Activated gamma-delta T cell treated with Interleukin-2 at 50 U/mL for 16 hours (primary cell): ENCODE measurements at regions not wholly inside any gene's neighbourhood (a gene's known extent, or its start where the extent isn't known, plus 50 kb on each side); places are given as distances from the start of the nearest gene placed in this dataset.
"Not testable (repeated sequence)": the region's sequence is repeated elsewhere in the genome, so short reads cannot be mapped to it uniquely, and the experiment has no call there.

Source experiments
- DNase-seq: peaks from one replicate; pipeline ENCODE4 v3.0.0-alpha.2; 2020

DNA sequence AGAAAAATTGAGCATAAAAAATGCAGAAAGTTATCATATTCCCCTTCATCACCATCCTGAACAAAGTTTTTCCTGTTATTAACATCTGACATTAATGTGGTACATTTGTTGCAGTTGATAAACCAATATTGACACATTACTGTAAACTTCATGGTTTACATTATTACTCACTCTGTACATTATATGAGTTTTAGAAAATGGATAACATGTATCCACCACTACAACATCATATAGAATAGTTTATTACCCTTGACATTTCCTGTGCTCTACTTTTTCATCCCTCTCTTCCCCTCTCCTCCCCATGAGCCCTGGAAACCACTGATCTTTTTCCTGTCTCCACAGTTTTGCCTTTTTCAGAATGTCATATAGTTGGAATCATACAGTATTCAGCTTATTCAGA is 618.6 kb upstream of the TMEFF2 start:
- no peak for DNase-seq

GRCh38 chr2:192809173-192809572 is 614.4 kb upstream of the TMEFF2 start:
- DNase-seq: no peak

DNA sequence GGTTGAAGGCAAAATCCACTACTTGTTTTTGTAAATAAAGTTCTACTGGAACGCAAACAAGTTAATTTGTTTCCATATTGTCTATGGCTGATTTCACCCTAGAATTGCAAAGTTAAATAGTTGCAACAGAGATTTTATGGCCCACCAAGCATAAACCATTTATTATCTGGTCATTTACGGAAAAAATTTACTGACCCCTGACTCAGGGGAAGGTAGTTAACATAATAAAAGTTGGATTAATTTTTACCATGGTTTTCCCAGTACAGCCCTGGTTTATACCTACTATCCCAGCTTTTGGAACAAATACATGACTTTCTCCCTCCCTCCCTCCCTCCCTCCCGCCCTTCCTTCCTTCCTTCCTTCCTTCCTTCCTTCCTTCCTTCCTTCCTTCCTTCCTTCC is 588.9 kb upstream of the TMEFF2 start:
- no peak for DNase-seq

DNA sequence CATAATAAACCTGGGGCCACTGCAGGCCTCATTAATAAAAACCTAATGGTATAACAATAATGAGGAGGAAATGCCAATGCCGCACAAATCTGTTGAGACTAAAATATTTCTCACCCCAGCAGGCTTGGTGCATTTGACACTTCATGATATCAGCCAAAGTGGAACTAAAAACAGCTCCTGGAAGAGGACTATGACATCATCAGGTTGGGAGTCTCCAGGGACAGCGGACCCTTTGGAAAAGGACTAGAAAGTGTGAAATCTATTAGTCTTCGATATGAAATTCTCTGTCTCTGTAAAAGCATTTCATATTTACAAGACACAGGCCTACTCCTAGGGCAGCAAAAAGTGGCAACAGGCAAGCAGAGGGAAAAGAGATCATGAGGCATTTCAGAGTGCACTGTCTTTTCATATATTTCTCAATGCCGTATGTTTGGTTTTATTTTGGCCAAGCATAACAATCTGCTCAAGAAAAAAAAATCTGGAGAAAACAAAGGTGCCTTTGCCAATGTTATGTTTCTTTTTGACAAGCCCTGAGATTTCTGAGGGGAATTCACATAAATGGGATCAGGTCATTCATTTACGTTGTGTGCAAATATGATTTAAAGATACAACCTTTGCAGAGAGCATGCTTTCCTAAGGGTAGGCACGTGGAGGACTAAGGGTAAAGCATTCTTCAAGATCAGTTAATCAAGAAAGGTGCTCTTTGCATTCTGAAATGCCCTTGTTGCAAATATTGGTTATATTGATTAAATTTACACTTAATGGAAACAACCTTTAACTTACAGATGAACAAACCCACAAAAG is 580.9 kb upstream of the TMEFF2 start:
- DNase-seq: no peak

- DNase-seq: no peak
These were observed 580.3 kb upstream of the TMEFF2 start for GRCh38 chr2:192775011-192775410.

DNA sequence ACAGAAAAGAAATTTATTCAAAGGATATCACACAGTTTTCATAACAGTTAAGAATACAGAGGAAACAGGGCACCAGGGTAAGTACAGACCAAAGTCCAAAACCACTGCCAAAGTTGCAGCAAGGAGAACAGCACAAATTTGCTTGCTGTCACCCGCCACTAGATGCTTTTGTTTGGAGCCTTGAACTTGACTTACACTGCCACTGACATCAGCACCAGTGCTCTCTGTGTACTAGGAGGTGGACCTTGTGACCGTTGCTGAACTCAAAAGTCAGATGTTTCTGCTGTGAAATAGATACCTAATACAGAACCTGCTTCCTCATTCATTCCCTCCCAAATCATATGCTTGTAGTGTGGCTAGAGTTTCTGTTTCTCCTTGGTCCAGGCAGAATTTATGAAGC is 578.3 kb upstream of the TMEFF2 start:
- DNase-seq: no peak

GRCh38 chr2:192749611-192750200 is 555.0 kb upstream of the TMEFF2 start:
- DNase-seq: no peak

DNA sequence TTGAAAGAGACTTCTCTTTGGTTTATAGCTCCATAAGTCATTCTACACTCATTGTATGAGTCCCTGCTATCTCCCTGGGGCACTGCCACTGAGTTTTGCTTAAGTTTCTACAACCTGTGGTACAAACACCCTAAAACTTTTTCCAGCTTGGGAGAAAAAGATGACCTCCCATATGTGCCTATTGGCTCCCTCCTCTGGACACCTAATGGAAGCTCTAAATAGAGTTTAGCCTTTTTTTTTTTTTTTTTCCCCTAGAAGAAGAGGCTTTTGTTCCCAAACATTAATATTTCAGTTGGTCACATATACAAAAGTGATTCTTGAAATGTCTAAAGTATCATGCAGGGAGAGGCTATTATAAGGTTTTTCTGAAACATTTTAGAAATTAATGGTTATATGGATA is 547.2 kb upstream of the TMEFF2 start:
- no peak for DNase-seq

DNA sequence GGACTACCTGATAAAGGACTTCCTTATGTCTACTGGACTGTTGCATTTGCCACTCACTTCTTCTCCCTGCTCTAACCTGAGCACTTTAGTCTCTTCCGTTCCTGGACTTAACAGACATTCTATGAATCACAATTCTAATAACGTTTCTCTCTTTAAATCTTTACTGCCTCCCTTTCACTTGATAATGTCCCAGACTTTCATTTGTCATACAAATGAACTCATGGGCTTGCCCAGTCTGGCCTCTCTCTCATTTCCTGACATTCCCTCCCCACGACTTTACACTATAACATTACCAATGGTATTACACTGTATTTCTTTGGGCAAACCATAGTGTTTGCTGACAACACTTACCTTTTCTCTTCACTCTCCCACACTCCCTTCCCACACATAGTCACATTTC is 540.7 kb upstream of the TMEFF2 start:
- no peak for DNase-seq

GRCh38 chr2:192729369-192729768 is 534.6 kb upstream of the TMEFF2 start:
- no peak for DNase-seq

DNA sequence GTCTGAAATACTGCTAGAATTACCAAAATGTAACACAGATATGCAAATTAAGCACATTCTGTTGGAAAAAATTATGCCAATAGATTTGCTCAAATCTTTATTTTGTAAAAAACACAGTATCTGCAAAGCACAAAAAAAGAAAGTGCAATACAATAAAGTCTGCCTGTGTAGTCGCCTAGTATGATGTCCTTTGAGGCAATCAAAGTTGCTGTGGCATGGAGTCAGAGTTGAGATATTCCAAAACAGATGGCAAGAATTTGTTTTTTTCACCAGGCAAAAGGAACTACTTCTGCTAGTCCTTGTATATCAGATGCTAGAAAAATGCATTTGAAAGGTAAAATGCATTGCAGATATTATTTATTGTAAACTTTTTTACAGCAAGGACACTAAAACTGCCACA is 531.3 kb upstream of the TMEFF2 start:
- no peak for DNase-seq

GRCh38 chr2:192719629-192720028 is 524.9 kb upstream of the TMEFF2 start:
- no peak for DNase-seq

DNA sequence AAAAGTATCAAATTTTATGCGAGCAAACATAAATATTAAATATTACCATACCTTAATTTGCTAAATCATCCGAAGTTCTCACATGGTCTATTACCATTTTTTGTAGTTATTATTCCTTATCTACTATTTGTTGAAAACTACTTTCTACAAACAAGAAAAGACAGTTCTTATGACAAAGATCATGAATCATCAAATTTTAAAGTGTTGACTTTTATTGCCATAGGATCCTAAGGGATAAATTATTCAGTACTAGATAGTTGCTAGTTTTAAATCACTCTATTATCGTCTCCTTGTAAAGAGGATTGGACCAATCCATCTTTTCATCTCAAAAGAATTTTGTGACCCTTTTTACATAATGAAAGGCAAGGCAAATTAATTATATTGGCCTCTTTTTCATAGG is 523.6 kb upstream of the TMEFF2 start:
- DNase-seq: no peak

- DNase-seq: no peak
These were observed 506.2 kb upstream of the TMEFF2 start for GRCh38 chr2:192700934-192701333.

- no peak for DNase-seq
These were observed 503.1 kb upstream of the TMEFF2 start for GRCh38 chr2:192697880-192698279.

- no peak for DNase-seq
These were observed 502.1 kb upstream of the TMEFF2 start for GRCh38 chr2:192696857-192697256.

DNA sequence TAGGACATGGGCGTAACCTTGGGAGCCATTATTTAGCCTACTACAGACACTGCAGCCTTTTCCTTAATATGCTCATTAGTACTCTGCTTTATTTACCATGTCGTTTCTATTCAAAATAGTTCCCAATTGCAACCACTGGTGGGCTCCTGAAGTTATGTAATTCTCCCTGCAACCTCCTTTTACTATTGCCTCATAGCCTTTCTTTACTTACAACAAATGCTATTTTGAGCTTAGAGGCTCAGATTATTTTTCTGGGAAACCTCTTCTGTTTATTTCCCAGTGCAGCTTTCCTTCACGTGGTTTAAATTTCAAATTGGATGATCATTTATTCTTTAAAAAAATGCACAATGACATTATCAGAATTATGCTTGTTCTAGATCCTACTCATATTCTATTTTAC is 492.3 kb upstream of the TMEFF2 start:
- no peak for DNase-seq

GRCh38 chr2:192682511-192682910 is 487.8 kb upstream of the TMEFF2 start:
- DNase-seq: not testable (repeated sequence)

- DNase-seq: no peak
These were observed 480.9 kb upstream of the TMEFF2 start for GRCh38 chr2:192675681-192676080.

GRCh38 chr2:192669505-192670091 is 474.9 kb upstream of the TMEFF2 start:
- DNase-seq: no peak

DNA sequence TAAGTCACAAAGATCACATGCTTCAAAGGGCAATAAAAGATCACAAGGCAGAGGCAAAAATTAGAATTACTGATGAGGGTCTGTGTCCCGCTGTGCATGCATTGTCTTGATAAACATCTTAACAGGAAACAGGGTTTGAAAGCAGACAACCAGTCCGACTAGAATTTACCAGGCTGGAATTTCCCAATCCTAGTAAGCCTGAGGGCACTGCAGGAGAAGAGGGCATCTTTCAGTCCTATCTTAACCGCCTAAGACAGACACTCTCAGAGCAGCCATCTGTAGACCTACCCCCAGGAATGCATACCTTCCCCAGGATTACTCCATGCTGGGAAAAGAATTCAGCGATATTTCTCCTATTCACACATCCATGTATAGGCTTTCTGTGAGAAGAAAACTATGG is 465.8 kb upstream of the TMEFF2 start:
- not testable (repeated sequence) for DNase-seq

DNA sequence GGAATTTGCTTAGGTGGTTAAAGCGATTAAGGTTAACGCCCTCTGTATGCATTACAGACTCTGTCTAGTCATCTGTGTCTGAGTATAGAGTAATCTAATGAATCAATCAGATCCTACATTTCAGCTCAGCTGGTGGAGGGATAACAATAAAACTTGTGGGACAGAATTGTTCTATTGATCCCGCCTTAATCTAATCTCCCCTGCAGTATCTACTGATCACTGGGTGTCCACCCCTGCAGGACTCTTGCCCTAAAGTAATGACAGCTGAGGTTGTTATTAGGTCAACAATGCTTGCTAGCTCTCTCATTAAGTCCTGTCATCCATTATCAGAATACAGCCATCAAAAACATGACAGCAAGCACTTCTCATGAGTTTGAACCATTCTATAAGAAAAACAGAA is 462.6 kb upstream of the TMEFF2 start:
- no peak for DNase-seq

GRCh38 chr2:192655916-192656315 is 461.2 kb upstream of the TMEFF2 start:
- DNase-seq: no peak

DNA sequence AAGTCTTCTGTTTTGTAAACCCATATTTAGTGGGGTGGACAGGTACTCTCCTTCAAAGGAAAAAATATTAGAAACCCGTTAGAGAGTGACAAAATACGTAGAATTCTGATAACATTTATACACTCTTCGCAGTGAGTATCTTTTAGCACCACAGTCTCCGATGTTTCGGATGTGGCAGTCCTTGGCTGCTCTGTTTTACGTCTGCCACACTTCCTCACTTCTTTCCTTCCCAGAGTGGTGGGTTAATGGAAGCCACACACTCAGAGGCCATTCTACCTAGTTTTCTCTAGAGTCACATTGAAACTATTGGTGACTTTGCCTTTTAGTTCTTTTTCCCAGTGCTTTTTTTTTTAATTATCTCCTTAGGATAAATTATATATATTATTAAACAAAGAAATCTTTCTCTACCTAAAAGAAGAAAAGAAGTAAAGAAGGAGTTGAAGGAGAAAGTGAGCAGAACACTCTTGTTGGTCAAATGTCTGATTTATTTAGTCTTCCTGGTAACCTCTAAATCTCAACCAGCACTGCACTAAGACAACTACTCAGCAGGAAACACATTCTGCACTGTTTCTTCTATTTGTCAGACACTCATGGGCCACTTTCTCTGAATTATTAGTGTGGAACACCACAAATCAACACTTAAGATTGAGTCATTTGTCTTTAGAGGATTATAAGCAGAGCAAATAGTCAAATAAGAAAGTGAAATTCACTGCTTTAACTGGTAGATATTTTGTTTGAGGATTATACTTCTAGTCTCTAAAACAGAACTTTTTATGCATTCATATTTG is 451.3 kb upstream of the TMEFF2 start:
- no peak for DNase-seq
